ENCODE measurements at regions not wholly inside any gene's neighbourhood (a gene's known extent, or its start where the extent isn't known, plus 50 kb on each side); places are given as distances from the start of the nearest gene placed in this dataset.

DNA sequence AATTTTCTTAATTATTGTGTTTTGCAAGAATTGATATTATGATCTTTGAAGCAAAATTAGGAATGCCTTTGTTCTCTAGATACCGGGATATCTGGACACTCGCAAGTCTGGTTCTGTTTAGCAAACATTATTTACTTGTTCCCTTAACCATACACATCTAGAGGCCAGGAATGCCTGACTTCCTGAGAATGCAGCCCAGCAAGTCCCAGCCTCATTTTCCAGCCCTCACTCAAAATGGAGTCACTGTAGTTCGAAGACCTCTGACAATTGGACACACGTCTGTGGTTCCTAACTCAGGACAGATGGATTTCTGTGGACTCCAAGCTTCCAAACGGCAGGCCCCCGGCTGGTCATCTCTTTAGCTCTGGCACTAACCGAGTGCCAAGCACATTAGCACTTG is 355.4 kb upstream of the RBFOX1 start:
- intact Hi-C loops (cut with DNase I; ENCODE audit: low total_unique reads) = no loop called here
- Histone ChIP-seq H3K4me3 (no peak overlapping the region), H3K4me1 (no peaks in the 10 kb centered on the region), H3K36me3 (no peaks in the 10 kb centered on the region), H3K9me3 (no peaks in the 10 kb centered on the region), H3K27ac (no peak overlapping the region), H3K27me3 (no peaks in the 10 kb centered on the region)
- TF ChIP-seq POLR2A (IDR thresholded peaks at IDR 0.05) (no peak), CTCF (IDR thresholded peaks at IDR 0.05) (no peak)
- no peak for DNase-seq

DNA sequence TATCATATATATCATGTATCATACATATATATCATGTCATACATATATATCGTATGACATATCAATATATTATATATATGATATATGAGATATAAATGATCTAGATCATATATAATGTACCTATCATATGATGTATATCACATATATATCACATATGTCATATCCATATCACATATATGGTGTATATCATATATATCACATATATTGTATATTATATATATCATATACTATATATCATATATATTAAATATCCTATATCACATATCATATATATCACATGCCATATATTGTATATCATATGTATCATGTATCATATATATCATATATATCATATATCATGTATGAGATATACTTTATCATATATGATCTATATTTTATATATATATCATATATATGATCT is 355.9 kb upstream of the RBFOX1 start:
- no peaks in the 10 kb centered on the region for H3K4me1 ChIP-seq
- no peaks in the 10 kb centered on the region for H3K27me3 ChIP-seq
- intact Hi-C loops (cut with DNase I; ENCODE audit: low total_unique reads) = no loop called here
- H3K27ac ChIP-seq = no peak overlapping the region
- H3K9me3 ChIP-seq = no peaks in the 10 kb centered on the region
- no peaks in the 10 kb centered on the region for H3K36me3 ChIP-seq
- TF ChIP-seq POLR2A (IDR thresholded peaks at IDR 0.05) (no peak), CTCF (IDR thresholded peaks at IDR 0.05) (no peak)
- H3K4me3 ChIP-seq = no peak overlapping the region
- no peak for DNase-seq

- no peaks in the 10 kb centered on the region for H3K9me3 ChIP-seq
- TF ChIP-seq CTCF (IDR thresholded peaks at IDR 0.05) = no peak
- no peak for TF ChIP-seq POLR2A (IDR thresholded peaks at IDR 0.05)
- H3K4me1 ChIP-seq = no peaks in the 10 kb centered on the region
- no peak overlapping the region for H3K4me3 ChIP-seq
- intact Hi-C loops (cut with DNase I; ENCODE audit: low total_unique reads) = no loop called here
- H3K36me3 ChIP-seq = no peaks in the 10 kb centered on the region
- no peak for DNase-seq
- H3K27ac ChIP-seq = no peak overlapping the region
- no peaks in the 10 kb centered on the region for H3K27me3 ChIP-seq
Measured at GRCh38 chr16:6970171-6970857, 362.3 kb upstream of the RBFOX1 start.

DNA sequence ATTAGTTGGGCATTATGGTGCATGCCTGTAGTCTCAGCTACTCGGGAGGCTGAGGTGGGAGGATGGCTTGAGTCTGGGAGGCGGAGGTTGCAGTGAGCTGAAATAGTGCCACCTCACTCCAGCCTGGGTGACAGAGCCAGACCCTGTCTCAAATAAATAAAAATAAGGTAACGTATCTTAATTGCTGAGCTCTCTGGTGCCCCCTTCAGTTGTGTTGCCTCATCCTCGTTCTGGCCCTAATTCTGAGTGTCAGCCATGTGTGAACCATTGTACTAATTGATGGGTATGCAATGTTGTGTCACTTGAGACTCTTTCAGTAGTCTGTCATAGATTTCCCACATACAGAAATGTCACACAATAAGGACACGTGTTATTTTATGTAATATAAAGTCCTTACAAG is 363.1 kb upstream of the RBFOX1 start:
- Histone ChIP-seq H3K36me3 (no peaks in the 10 kb centered on the region), H3K27me3 (no peaks in the 10 kb centered on the region), H3K4me1 (no peaks in the 10 kb centered on the region), H3K4me3 (no peak overlapping the region), H3K9me3 (no peaks in the 10 kb centered on the region), H3K27ac (no peak overlapping the region)
- TF ChIP-seq POLR2A (IDR thresholded peaks at IDR 0.05) (no peak), CTCF (IDR thresholded peaks at IDR 0.05) (no peak)
- intact Hi-C loops (cut with DNase I; ENCODE audit: low total_unique reads) = no loop called here
- no peak for DNase-seq

DNA sequence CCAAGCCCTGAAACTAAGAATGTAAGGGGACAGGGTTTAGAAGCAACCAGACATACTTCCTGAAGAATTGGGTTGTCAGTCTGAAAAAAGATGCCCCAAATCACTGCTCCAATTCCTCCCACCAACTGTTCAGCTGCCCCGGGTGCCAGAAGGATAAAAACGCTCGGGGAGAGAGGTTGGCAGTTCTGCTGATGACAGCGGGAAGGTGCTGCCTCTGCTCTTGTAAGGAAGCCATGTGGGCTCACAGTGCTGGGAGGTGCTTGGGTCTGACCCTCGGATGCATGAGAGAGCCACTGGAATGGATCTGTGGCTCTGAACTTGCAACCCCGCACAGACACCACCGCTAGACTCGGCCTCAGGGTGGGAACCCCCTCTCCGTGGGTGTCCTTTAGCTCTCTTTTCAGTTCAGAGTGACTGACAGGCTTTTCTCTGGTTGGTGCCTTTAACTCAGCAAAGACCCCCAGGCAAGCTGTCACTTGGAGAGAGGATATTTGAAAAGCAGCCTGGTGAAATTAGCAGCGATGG is 364.8 kb upstream of the RBFOX1 start:
- Histone ChIP-seq H3K27ac (no peak overlapping the region), H3K36me3 (no peaks in the 10 kb centered on the region), H3K9me3 (no peaks in the 10 kb centered on the region), H3K27me3 (no peaks in the 10 kb centered on the region), H3K4me3 (no peak overlapping the region), H3K4me1 (no peaks in the 10 kb centered on the region)
- intact Hi-C loops (cut with DNase I; ENCODE audit: low total_unique reads) = no loop called here
- TF ChIP-seq CTCF (IDR thresholded peaks at IDR 0.05) (no peak), POLR2A (IDR thresholded peaks at IDR 0.05) (no peak)
- DNase-seq = no peak

Measured in uterus (tissue), 3 donors.